Mammary epithelial cell (primary cell): ENCODE measurements at regions not wholly inside any gene's neighbourhood (a gene's known extent, or its start where the extent isn't known, plus 50 kb on each side); places are given as distances from the start of the nearest gene placed in this dataset.

ENCODE experiments used
- EZH2 ChIP-seq: IDR thresholded peaks from 2 replicates; pipeline ENCODE4 v1.6.1; 2012; ENCODE audit warnings: low read length, inconsistent platforms, borderline replicate concordance
- TF ChIP-seq, protein P1 (sequence below), 2 donors: IDR thresholded peaks in 1 of 2; conservative IDR thresholded peaks in 1 of 2; 2 replicates each; pipeline ENCODE4 v1.5.1; 2011 to 2012; ENCODE audit warnings: inconsistent platforms in 2 of 2, low read length in 2 of 2, mild to moderate bottlenecking in 2 of 2, control low read depth in 1 of 2, low read depth in 1 of 2; ENCODE audit not compliant: insufficient read depth in 1 of 2; ENCODE audit errors: extremely low read depth in 1 of 2

GRCh38 chr10:31090894-31091607 lies 59.4 kb upstream of the ZNF438 start:
- TF ChIP-seq EZH2, result no peak
- TF ChIP-seq, protein P1, sequence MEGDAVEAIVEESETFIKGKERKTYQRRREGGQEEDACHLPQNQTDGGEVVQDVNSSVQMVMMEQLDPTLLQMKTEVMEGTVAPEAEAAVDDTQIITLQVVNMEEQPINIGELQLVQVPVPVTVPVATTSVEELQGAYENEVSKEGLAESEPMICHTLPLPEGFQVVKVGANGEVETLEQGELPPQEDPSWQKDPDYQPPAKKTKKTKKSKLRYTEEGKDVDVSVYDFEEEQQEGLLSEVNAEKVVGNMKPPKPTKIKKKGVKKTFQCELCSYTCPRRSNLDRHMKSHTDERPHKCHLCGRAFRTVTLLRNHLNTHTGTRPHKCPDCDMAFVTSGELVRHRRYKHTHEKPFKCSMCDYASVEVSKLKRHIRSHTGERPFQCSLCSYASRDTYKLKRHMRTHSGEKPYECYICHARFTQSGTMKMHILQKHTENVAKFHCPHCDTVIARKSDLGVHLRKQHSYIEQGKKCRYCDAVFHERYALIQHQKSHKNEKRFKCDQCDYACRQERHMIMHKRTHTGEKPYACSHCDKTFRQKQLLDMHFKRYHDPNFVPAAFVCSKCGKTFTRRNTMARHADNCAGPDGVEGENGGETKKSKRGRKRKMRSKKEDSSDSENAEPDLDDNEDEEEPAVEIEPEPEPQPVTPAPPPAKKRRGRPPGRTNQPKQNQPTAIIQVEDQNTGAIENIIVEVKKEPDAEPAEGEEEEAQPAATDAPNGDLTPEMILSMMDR (conservative IDR thresholded peaks at IDR 0.05 in 1 of 2, IDR thresholded peaks at IDR 0.05 in 1 of 2; ENCODE audit: extremely low read depth in 1 of 2, insufficient read depth in 1 of 2, low read depth in 1 of 2, low read length in 2 of 2), result no peak
